Activated CD8-positive, alpha-beta memory T cell treated with anti-CD3 and anti-CD28 coated beads for 4 hours (primary cell): ENCODE measurements at regions not wholly inside any gene's neighbourhood (a gene's known extent, or its start where the extent isn't known, plus 50 kb on each side); places are given as distances from the start of the nearest gene placed in this dataset.
"Not testable (repeated sequence)": the region's sequence is repeated elsewhere in the genome, so short reads cannot be mapped to it uniquely, and the experiment has no call there.

ENCODE experiments used
- DNase-seq, 2 donors: peaks; one replicate each; pipeline ENCODE4 v3.0.0-alpha.2; 2020; ENCODE audit warnings: low read depth in 2 of 2

GRCh38 chr10:81104494-81104893, 566.8 kb downstream of the SH2D4B start:
- DNase-seq = no peak

DNA sequence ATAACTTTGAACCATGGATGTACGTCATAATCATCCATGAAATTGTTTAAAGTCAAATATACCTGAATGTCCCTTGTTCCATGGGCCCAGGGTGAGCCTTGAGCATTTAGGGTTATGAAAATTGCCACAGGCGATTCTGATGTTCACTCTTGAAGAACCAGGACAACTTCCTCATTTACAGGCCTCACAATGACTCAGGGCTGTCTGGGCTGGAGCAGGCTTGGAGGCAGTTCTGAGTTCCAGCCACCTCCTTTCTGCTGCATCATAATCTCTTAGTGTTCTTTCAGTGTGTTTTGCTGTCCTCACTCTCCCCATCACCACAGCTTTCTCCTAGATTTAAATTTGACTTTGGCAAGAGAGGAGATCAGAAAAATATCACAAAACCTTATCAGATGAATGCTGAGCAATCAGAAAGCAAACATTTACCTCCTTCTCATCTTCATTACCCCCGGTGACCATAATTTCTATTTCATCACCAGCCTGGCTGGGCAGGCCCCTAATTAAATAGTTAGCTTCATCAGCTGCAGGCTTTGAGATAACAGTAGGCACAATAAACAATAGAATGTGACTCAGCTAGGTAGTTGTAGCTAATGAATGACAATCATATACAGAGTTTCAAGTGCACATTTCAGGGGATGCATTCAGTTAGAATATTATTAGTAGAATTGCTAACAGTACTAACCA, 571.0 kb downstream of the SH2D4B start:
- DNase-seq = no peak

GRCh38 chr10:81109200-81109752, 571.6 kb downstream of the SH2D4B start:
- no peak for DNase-seq

DNA sequence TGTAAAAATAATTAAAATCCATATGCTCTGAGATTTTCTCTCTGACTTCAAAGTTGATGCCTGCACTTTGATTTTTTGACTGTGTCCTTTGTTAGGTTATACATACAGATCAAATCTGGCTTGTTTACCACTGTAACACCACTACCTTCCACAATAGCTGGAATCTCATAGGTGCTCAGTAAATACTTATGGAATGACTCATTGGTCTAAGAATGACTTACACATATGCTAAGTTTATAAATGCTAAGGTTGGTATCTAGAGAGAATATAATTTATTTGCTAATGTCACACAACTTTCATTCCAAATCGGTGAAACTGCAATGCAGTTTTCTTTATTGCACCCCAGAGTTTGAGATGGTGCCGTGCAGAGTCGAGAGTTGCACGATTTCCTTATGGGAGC, 578.5 kb downstream of the SH2D4B start:
- DNase-seq = no peak

- no peak for DNase-seq
Measured at GRCh38 chr10:81116990-81117389, 579.3 kb downstream of the SH2D4B start.

DNA sequence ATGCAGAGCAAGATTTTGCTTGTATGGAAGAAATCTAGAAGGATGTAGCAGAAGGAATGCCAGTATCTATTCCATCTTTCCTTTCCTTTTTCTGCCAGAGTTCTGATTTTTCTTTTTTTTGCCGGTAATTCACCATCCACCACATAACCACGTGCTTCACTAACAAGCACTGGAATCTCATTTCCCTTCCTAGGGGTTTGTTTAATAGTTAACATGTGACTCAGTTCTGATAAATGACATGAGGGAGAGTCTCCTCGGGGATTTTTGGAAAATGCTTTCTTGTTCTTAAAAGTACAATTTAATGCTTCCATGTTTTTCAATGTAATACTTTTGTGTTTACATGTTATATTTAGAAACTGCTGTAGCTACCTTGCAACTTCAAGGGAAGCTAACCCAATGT, 590.2 kb downstream of the SH2D4B start:
- DNase-seq = no peak

GRCh38 chr10:81130014-81130413, 592.3 kb downstream of the SH2D4B start:
- DNase-seq = no peak

DNA sequence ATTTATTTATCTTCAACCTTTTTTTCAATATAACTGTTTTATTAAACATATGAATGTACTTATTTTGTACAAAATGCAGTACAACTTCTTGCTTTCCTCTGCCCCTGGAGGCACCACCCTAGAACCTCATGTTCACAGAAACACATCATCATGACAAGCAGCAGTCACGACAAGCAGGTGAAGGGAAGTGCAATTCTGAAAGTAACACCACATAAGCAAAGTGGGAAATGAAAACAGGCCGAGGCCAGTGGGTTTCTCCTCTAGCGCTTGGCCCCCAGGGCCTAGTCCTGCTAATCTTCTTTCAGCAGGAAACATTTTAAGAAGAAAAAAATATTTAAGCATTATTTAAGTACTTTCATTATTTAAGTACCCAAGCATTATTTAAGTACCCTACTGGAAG, 598.1 kb downstream of the SH2D4B start:
- no peak for DNase-seq

DNA sequence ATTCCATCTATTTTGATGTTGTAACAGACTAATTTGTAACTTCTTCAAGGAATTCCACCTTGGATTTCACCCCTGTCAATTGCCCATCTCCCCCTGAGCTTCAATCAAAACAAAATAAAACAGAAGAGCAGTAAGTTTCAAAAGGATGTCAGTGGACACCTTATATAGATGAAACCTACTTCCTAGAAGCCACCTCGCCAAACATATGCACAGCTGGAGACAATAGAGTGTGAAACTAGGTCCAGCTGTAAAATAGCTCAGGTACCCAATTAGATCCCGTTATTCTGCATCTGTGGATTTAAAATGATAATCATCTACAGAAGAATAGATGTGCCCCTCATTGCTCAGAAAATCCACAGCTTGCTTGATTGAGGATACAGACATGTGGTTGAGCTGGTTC, 598.6 kb downstream of the SH2D4B start:
- no peak for DNase-seq

- DNase-seq = no peak
Measured at GRCh38 chr10:81145975-81146374, 608.3 kb downstream of the SH2D4B start.

- DNase-seq = no peak
Measured at GRCh38 chr10:81146436-81146835, 608.7 kb downstream of the SH2D4B start.

DNA sequence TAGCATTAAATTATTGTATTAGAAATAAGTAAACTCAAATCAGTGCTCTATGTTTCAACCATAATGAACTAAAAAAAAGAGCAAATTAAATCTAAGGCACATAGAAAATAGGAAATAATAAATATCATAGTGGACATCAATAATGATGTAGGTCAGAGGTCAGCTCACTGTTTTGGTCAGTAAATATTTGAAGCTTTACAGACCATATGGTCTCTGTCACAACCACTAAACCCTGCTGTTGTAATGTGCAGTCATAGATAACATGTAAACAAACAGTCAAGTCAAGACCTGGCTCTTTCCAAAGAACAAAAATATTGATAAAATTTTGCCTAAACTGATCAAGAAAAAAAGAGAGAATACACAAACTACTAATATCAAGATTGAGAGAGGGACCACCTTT, 615.0 kb downstream of the SH2D4B start:
- DNase-seq = no peak

DNA sequence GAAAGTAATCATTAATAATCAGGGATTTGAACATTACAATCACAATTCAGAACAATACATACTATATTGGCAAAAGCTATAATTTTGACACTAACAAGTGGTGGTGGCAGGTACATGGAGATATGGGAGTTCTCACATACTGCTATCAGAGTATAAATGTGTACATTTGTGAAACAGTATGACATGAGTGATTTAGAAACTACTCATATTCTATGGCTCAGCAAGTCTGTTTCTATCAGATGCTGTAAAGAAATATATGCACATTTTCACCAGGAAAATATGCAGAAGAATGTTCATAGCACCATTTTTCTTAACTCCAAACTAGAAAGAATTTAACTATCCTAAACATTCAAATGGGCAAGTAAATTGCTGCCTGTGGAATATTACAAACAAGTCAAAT, 620.0 kb downstream of the SH2D4B start:
- no peak for DNase-seq

GRCh38 chr10:81177651-81178244, 640.0 kb downstream of the SH2D4B start:
- no peak for DNase-seq

DNA sequence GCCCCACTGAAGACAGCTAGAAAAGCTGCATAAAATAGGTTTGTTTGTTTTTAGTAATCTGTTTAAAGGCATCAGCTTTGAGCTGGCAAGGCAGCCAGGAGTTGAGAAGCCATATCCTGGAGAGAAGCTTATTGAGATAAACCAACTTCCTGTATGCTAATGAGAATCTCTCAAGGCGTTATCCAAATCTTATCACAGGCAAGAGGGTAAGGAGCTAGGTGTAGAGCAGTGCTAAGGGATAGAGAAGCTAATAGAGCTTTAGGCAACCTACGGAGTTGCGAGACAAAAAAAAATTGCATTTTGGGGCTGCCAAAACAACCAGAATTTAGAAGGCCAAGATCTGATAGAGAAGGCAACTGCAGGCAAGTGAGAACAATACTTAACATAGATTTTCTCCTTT, 641.6 kb downstream of the SH2D4B start:
- DNase-seq = no peak

- DNase-seq = no peak
Measured at GRCh38 chr10:81179805-81180452, 642.2 kb downstream of the SH2D4B start.

DNA sequence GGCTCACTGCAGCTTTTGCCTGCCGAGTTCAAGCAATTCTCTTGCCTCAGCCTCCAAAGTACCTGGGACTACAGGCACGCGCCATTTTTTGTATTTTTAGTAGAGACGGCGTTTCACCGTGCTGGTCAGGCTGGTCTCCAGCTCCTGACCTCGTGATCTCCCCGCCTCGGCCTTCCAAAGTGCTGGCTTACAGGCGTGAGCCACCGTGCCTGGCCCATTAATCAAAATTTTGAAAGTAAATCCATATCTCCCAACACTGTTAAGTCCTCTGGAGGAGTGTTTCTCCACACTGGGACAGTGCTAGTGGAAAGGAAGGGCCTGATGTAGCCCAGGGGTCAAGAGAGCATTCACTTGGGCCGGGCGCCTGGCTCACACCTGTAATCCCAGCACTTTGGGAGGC, 644.6 kb downstream of the SH2D4B start:
- no peak for DNase-seq

- DNase-seq = no peak
Measured at GRCh38 chr10:81192221-81192788, 654.6 kb downstream of the SH2D4B start.

DNA sequence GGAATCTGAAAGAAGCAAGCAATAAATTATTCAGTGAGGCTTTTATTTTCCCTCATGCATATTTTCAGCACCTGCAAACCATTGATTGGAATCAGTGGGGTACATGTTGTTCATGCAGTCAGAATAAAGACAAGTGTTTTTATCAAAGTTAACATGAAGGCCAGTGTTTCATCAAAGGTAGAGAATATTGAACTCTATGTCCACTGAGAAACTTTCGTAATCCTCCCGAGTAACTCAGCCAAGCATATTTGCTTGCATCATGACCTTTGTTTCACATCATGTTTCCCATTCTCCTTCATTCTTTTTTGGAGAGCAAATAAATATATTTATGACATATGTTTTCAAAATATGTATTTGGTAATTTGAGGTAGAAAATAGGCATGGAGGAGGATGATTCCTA, 663.1 kb downstream of the SH2D4B start:
- no peak for DNase-seq

GRCh38 chr10:81207359-81207758, 667.6 kb upstream of the NRG3 start:
- not testable (repeated sequence) for DNase-seq

DNA sequence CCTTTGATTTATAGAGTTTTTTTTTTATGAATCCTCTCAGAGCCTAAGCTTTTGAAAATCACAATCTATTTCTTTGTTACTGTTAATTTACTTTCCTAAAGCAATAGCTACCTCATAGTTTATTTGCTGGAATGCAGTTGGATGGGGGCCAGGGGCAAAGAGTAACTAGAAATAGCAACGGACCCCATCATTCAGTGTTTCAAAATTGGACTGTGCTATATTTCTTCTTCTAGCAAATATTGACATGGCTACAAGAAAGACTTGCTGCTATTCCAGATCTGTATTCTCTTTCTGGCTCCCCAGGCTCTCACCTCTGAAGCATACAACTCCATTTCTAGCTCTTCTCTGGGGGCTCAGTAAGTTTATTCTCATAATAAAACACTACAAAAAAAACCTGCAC, 661.6 kb upstream of the NRG3 start:
- no peak for DNase-seq

DNA sequence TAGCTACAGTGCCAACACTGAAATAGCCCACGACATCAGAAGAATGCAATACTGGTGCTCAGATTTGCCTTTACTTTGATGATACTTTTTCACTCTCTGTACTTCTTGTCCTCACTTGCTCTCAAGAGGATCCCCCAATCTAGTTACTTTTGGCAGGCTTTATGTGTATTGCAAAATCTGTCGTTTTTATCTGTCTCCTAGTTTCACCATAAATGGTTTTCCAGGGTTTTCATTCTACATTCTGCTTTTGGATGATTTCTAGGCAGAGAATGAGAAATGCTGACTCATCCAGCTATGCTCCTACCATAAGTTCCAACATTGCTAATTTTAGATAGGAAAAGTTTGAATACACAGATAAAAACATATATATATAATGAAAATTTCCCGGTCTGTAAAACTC, 659.5 kb upstream of the NRG3 start:
- no peak for DNase-seq

GRCh38 chr10:81216949-81217348, 658.0 kb upstream of the NRG3 start:
- DNase-seq = no peak
